Astrocyte (in vitro differentiated cells and primary cell): ENCODE measurements at regions not wholly inside any gene's neighbourhood (a gene's known extent, or its start where the extent isn't known, plus 50 kb on each side); places are given as distances from the start of the nearest gene placed in this dataset.

Experiments used
- CTCF ChIP-seq: IDR thresholded peaks from 2 replicates; pipeline ENCODE4 v1.5.1; 2011; ENCODE audit warnings: low read depth, mild to moderate bottlenecking, inconsistent platforms, low read length, moderate library complexity; ENCODE audit not compliant: insufficient read depth
- EZH2 ChIP-seq: IDR thresholded peaks from 2 replicates; pipeline ENCODE4 v1.6.1; 2012; ENCODE audit warnings: mild to moderate bottlenecking, low read length, inconsistent platforms; ENCODE audit not compliant: insufficient read depth

GRCh38 chr2:13035866-13036265, 319.1 kb downstream of the TRIB2 start:
- TF ChIP-seq CTCF: no peak
- TF ChIP-seq EZH2: no peak
